Chondrocyte (in vitro differentiated cells): ENCODE measurements at regions not wholly inside any gene's neighbourhood (a gene's known extent, or its start where the extent isn't known, plus 50 kb on each side); places are given as distances from the start of the nearest gene placed in this dataset.

Source experiments
- DNase-seq: peaks from one replicate; pipeline ENCODE4 v3.0.0; 2021; ENCODE audit warnings: mixed read lengths, low spot score
- H3K27ac Mint-ChIP-seq: one replicate; pipeline ENCODE4 v1.8.0; 2021; ENCODE audit warnings: mild to moderate bottlenecking, moderate library complexity, mixed read lengths; ENCODE audit not compliant: unreplicated experiment
- H3K27me3 Mint-ChIP-seq: 2 replicates; pipeline ENCODE4 v1.8.0; 2021; ENCODE audit warnings: low read depth, mixed read lengths
- H3K36me3 Mint-ChIP-seq: 2 replicates; pipeline ENCODE4 v1.8.0; 2021; ENCODE audit warnings: low read depth, mixed read lengths
- H3K4me1 Mint-ChIP-seq: 2 replicates; pipeline ENCODE4 v1.8.0; 2021; ENCODE audit warnings: low read depth, mild to moderate bottlenecking, mixed read lengths
- H3K4me3 Mint-ChIP-seq: one replicate; pipeline ENCODE4 v1.8.0; 2021; ENCODE audit warnings: mild to moderate bottlenecking, moderate library complexity, mixed read lengths; ENCODE audit not compliant: unreplicated experiment
- H3K9me3 Mint-ChIP-seq: 2 replicates; pipeline ENCODE4 v1.8.0; 2021; ENCODE audit warnings: low read depth, mixed read lengths
- CTCF ChIP-seq: fragments of 200-600 bp; sonication (generic); IDR thresholded peaks from 2 replicates; pipeline ENCODE4 v1.5.0; 2021; ENCODE audit warnings: antibody characterized with exemption, mild to moderate bottlenecking, moderate library complexity

GRCh38 chr10:33048223-33048622 is 90.2 kb upstream of the ITGB1 start:
- H3K9me3 Mint-ChIP-seq, result no peaks in the 10 kb centered on the region
- H3K4me1 Mint-ChIP-seq, result no peaks in the 10 kb centered on the region
- no peaks in the 10 kb centered on the region for H3K36me3 Mint-ChIP-seq
- H3K4me3 Mint-ChIP-seq, result no peak overlapping the region
- DNase-seq, result no peak
- TF ChIP-seq CTCF, result no peak
- no peaks in the 10 kb centered on the region for H3K27me3 Mint-ChIP-seq
- H3K27ac Mint-ChIP-seq, result no peak overlapping the region

GRCh38 chr10:33047655-33048054 is 89.6 kb upstream of the ITGB1 start:
- TF ChIP-seq CTCF, result peak; percentile 59
- no peaks in the 10 kb centered on the region for H3K27me3 Mint-ChIP-seq
- no peak overlapping the region for H3K4me3 Mint-ChIP-seq
- no peak for DNase-seq
- H3K4me1 Mint-ChIP-seq, result no peaks in the 10 kb centered on the region
- H3K27ac Mint-ChIP-seq, result no peak overlapping the region
- H3K36me3 Mint-ChIP-seq, result no peaks in the 10 kb centered on the region
- H3K9me3 Mint-ChIP-seq, result no peaks in the 10 kb centered on the region

GRCh38 chr10:33046792-33047191 is 88.8 kb upstream of the ITGB1 start:
- no peak for TF ChIP-seq CTCF
- Mint-ChIP-seq H3K4me1 (no peaks in the 10 kb centered on the region), H3K27me3 (no peaks in the 10 kb centered on the region), H3K36me3 (no peaks in the 10 kb centered on the region), H3K4me3 (no peak overlapping the region), H3K9me3 (no peaks in the 10 kb centered on the region), H3K27ac (no peak overlapping the region)
- no peak for DNase-seq

- Mint-ChIP-seq H3K36me3 (no peaks in the 10 kb centered on the region), H3K27me3 (no peaks in the 10 kb centered on the region), H3K4me3 (no peak overlapping the region), H3K9me3 (no peaks in the 10 kb centered on the region), H3K4me1 (no peaks in the 10 kb centered on the region), H3K27ac (no peak overlapping the region)
- TF ChIP-seq CTCF, result no peak
- no peak for DNase-seq
These were observed 87.4 kb upstream of the ITGB1 start for GRCh38 chr10:33045421-33045820.

GRCh38 chr10:33042565-33042964 is 84.5 kb upstream of the ITGB1 start:
- no peak for TF ChIP-seq CTCF
- Mint-ChIP-seq H3K36me3 (no peaks in the 10 kb centered on the region), H3K4me1 (no peaks in the 10 kb centered on the region), H3K9me3 (no peaks in the 10 kb centered on the region), H3K27ac (no peak overlapping the region), H3K4me3 (no peak overlapping the region), H3K27me3 (no peaks in the 10 kb centered on the region)
- DNase-seq, result no peak
